WTC11 (cell line): ENCODE measurements at regions not wholly inside any gene's neighbourhood (a gene's known extent, or its start where the extent isn't known, plus 50 kb on each side); places are given as distances from the start of the nearest gene placed in this dataset.

Experiments
- ATAC-seq: fragments of 200-7000 bp; cut with Tn5 transposase; 2 replicates; pipeline ENCODE4 v1.10.0; 2021; ENCODE audit warnings: mild to moderate bottlenecking, moderate library complexity
- CTCF ChIA-PET: fragments of 300-600 bp; sonication (Branson Sonifier 250); formaldehyde crosslinking; loops from one replicate; lab custom pipeline; 2021; ENCODE audit warnings: antibody characterized with exemption; lab: Charles Lee
- POLR2A ChIA-PET: fragments of 350-600 bp; sonication (Branson Sonifier 250); formaldehyde crosslinking; loops from one replicate; lab custom pipeline; 2021; ENCODE audit warnings: antibody characterized with exemption; lab: Charles Lee
- DNase-seq: peaks from one replicate; pipeline ENCODE4 v3.0.0; 2021; ENCODE audit warnings: low spot score
- H3K27ac Mint-ChIP-seq: 2 replicates; pipeline ENCODE4 v1.8.0; 2021; ENCODE audit warnings: mixed read lengths
- H3K27me3 Mint-ChIP-seq: 2 replicates; pipeline ENCODE4 v1.8.0; 2021; ENCODE audit warnings: low read depth, mild to moderate bottlenecking, moderate library complexity, mixed read lengths
- H3K36me3 Mint-ChIP-seq: 2 replicates; pipeline ENCODE4 v1.8.0; 2021; ENCODE audit warnings: mixed read lengths
- H3K4me1 Mint-ChIP-seq: 2 replicates; pipeline ENCODE4 v1.8.0; 2022; ENCODE audit warnings: mixed read lengths
- H3K4me3 Mint-ChIP-seq: 2 replicates; pipeline ENCODE4 v1.8.0; 2021; ENCODE audit warnings: mild to moderate bottlenecking, moderate library complexity, mixed read lengths
- H3K9me3 Mint-ChIP-seq: 2 replicates; pipeline ENCODE4 v1.8.0; 2021; ENCODE audit warnings: mixed read lengths
- ATF1 ChIP-seq: sonication (generic); formaldehyde crosslinking; IDR thresholded peaks from 2 replicates; pipeline ENCODE4 v1.8.1; 2023; ENCODE audit warnings: mild to moderate bottlenecking, moderate library complexity, missing genetic modification reagents
- CBFB ChIP-seq: sonication (generic); formaldehyde crosslinking; IDR thresholded peaks from 2 replicates; pipeline ENCODE4 v1.8.1; 2022; ENCODE audit warnings: mild to moderate bottlenecking, low read depth, missing genetic modification reagents
- GABPB1 ChIP-seq: sonication (generic); formaldehyde crosslinking; IDR thresholded peaks from 2 replicates; pipeline ENCODE4 v1.8.1; 2023; ENCODE audit warnings: mild to moderate bottlenecking, missing genetic modification reagents
- GRHL2 ChIP-seq: fragments of 250-450 bp; sonication (Bioruptor Pico); IDR thresholded peaks from 2 replicates; pipeline ENCODE4 v1.8.0; 2022; ENCODE audit warnings: mild to moderate bottlenecking, moderate library complexity; ENCODE audit not compliant: insufficient replicate concordance, severe bottlenecking
- JAZF1 ChIP-seq: fragments of 250-450 bp; sonication (Bioruptor Pico); IDR thresholded peaks from 2 replicates; pipeline ENCODE4 v1.9.0; 2021; ENCODE audit warnings: moderate library complexity, mild to moderate bottlenecking, inconsistent platforms
- NFYB ChIP-seq: sonication (generic); formaldehyde crosslinking; conservative IDR thresholded peaks from 2 replicates; pipeline ENCODE4 v1.8.0; 2022; ENCODE audit warnings: low read depth, missing genetic modification reagents
- TP53 ChIP-seq: sonication (generic); formaldehyde crosslinking; IDR thresholded peaks from 2 replicates; pipeline ENCODE4 v1.8.1; 2023; ENCODE audit warnings: mild to moderate bottlenecking, missing genetic modification reagents
- ZBTB21 ChIP-seq: sonication (generic); formaldehyde crosslinking; IDR thresholded peaks from 2 replicates; pipeline ENCODE4 v1.8.1; 2023; ENCODE audit warnings: mild to moderate bottlenecking, missing genetic modification reagents, borderline replicate concordance
- ZNF138 ChIP-seq: sonication (generic); formaldehyde crosslinking; conservative IDR thresholded peaks from 2 replicates; pipeline ENCODE4 v1.8.1; 2022; ENCODE audit warnings: mild to moderate bottlenecking, moderate library complexity, missing genetic modification reagents
- ZNF416 ChIP-seq: fragments of 250-450 bp; sonication (Bioruptor Pico); IDR thresholded peaks from 2 replicates; pipeline ENCODE4 v1.9.0; 2021; ENCODE audit warnings: mild to moderate bottlenecking, inconsistent platforms
- TF ChIP-seq, protein P1 (sequence below): sonication (generic); formaldehyde crosslinking; IDR thresholded peaks from 2 replicates; pipeline ENCODE4 v1.8.1; 2023; ENCODE audit warnings: mild to moderate bottlenecking, missing genetic modification reagents, moderate library complexity
- TF ChIP-seq, protein P2 (sequence below): sonication (generic); formaldehyde crosslinking; IDR thresholded peaks from 2 replicates; pipeline ENCODE4 v1.8.1; 2023; ENCODE audit warnings: mild to moderate bottlenecking, missing genetic modification reagents
- TF ChIP-seq, protein P3 (sequence below): sonication (generic); formaldehyde crosslinking; IDR thresholded peaks from 2 replicates; pipeline ENCODE4 v1.8.0; 2023; ENCODE audit warnings: missing genetic modification reagents, mild to moderate bottlenecking, borderline replicate concordance
- TF ChIP-seq, protein P4 (sequence below): fragments of 250-450 bp; sonication (Bioruptor Pico); IDR thresholded peaks from 2 replicates; pipeline ENCODE4 v2.1.2; 2022; ENCODE audit warnings: mild to moderate bottlenecking, moderate library complexity
- TF ChIP-seq, protein P5 (sequence below): sonication (generic); formaldehyde crosslinking; IDR thresholded peaks from 2 replicates; pipeline ENCODE4 v1.8.1; 2022; ENCODE audit warnings: mild to moderate bottlenecking, moderate library complexity, missing genetic modification reagents

DNA sequence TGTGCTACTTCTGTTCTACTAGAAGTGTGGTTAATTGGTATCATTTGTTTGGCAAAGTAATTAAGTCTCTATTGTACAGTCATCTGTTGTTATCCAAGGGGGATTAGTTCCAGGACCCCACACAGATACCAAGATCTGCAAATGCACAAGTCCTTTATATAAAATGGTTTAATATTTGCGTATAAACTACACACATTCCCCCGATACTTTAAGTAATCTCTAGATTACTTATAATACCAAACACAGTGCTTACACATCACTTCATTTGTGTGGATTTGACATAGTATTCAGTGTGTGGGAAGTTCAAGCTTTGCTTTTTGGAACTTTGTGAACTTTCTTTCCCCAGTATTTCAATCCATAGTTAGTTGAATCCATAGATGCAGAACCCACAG is 50.5 kb upstream of the ABI3BP start:
- DNase-seq (no peak), ATAC-seq (no peak)
- Mint-ChIP-seq H3K27me3 (no peaks in the 10 kb centered on the region), H3K4me3 (no peak overlapping the region), H3K9me3 (peaks cover 13% of the 10 kb centered on the region), H3K4me1 (peaks cover 3% of the 10 kb centered on the region; the same call in 1 of the 2 replicates), H3K36me3 (no peaks in the 10 kb centered on the region), H3K27ac (no peak overlapping the region)
- ChIA-PET CTCF (no interaction called here), POLR2A (no interaction called here)
- TF ChIP-seq, protein P1, sequence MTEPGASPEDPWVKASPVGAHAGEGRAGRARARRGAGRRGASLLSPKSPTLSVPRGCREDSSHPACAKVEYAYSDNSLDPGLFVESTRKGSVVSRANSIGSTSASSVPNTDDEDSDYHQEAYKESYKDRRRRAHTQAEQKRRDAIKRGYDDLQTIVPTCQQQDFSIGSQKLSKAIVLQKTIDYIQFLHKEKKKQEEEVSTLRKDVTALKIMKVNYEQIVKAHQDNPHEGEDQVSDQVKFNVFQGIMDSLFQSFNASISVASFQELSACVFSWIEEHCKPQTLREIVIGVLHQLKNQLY = no peak
- TF ChIP-seq ATF1 (CRISPR knock-in tag) (no peak), ZBTB21 (no peak), NFYB (CRISPR knock-in tag) (no peak), GABPB1 (no peak), ZNF416 (CRISPR knock-in tag) (no peak), ZNF138 (CRISPR knock-in tag) (no peak), GRHL2 (no peak)
- TF ChIP-seq, protein P2, sequence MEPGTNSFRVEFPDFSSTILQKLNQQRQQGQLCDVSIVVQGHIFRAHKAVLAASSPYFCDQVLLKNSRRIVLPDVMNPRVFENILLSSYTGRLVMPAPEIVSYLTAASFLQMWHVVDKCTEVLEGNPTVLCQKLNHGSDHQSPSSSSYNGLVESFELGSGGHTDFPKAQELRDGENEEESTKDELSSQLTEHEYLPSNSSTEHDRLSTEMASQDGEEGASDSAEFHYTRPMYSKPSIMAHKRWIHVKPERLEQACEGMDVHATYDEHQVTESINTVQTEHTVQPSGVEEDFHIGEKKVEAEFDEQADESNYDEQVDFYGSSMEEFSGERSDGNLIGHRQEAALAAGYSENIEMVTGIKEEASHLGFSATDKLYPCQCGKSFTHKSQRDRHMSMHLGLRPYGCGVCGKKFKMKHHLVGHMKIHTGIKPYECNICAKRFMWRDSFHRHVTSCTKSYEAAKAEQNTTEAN (CRISPR knock-in tag) = no peak
- TF ChIP-seq, protein P3, sequence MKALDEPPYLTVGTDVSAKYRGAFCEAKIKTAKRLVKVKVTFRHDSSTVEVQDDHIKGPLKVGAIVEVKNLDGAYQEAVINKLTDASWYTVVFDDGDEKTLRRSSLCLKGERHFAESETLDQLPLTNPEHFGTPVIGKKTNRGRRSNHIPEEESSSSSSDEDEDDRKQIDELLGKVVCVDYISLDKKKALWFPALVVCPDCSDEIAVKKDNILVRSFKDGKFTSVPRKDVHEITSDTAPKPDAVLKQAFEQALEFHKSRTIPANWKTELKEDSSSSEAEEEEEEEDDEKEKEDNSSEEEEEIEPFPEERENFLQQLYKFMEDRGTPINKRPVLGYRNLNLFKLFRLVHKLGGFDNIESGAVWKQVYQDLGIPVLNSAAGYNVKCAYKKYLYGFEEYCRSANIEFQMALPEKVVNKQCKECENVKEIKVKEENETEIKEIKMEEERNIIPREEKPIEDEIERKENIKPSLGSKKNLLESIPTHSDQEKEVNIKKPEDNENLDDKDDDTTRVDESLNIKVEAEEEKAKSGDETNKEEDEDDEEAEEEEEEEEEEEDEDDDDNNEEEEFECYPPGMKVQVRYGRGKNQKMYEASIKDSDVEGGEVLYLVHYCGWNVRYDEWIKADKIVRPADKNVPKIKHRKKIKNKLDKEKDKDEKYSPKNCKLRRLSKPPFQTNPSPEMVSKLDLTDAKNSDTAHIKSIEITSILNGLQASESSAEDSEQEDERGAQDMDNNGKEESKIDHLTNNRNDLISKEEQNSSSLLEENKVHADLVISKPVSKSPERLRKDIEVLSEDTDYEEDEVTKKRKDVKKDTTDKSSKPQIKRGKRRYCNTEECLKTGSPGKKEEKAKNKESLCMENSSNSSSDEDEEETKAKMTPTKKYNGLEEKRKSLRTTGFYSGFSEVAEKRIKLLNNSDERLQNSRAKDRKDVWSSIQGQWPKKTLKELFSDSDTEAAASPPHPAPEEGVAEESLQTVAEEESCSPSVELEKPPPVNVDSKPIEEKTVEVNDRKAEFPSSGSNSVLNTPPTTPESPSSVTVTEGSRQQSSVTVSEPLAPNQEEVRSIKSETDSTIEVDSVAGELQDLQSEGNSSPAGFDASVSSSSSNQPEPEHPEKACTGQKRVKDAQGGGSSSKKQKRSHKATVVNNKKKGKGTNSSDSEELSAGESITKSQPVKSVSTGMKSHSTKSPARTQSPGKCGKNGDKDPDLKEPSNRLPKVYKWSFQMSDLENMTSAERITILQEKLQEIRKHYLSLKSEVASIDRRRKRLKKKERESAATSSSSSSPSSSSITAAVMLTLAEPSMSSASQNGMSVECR = no peak
- TF ChIP-seq, protein P4, sequence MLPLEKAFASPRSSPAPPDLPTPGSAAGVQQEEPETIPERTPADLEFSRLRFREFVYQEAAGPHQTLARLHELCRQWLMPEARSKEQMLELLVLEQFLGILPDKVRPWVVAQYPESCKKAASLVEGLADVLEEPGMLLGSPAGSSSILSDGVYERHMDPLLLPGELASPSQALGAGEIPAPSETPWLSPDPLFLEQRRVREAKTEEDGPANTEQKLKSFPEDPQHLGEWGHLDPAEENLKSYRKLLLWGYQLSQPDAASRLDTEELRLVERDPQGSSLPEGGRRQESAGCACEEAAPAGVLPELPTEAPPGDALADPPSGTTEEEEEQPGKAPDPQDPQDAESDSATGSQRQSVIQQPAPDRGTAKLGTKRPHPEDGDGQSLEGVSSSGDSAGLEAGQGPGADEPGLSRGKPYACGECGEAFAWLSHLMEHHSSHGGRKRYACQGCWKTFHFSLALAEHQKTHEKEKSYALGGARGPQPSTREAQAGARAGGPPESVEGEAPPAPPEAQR (CRISPR knock-in tag) = no peak
- TF ChIP-seq, protein P5, sequence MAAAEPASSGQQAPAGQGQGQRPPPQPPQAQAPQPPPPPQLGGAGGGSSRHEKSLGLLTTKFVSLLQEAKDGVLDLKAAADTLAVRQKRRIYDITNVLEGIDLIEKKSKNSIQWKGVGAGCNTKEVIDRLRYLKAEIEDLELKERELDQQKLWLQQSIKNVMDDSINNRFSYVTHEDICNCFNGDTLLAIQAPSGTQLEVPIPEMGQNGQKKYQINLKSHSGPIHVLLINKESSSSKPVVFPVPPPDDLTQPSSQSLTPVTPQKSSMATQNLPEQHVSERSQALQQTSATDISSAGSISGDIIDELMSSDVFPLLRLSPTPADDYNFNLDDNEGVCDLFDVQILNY (CRISPR knock-in tag) = no peak

DNA sequence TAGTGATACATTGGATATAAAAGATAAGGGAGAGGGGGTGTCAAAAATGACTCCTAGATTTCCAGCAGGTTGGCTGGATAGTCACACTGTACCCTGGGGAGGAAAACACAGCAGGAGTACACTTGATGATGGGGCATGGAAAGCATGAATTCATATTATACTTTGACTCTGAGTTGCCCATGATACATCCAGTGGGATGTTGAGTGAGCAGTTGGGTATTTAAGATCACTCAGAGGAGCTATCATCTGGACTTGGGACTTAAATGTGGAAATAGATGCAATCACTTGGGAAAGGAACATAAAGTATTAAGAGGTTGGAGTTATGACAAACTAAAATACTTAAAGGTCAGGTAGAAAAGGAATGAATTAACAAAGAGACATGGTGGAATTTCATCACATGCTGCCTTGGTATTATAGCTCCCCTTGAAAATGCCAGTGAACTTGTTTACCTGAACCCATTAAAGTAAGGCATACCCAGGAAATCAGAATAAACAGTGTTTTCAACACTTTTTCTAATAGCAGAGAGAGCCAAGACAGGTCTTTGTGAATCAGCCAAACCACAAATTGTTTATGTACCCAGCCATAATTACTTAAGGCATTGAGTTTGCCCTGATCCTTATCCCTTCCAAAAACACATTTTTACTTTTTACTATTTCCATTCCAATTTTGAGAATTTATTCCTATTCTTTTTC is 49.9 kb upstream of the ABI3BP start:
- H3K9me3 Mint-ChIP-seq = peaks cover 11% of the 10 kb centered on the region
- H3K4me3 Mint-ChIP-seq = no peak overlapping the region
- ATAC-seq = no peak
- TF ChIP-seq CBFB (CRISPR knock-in tag) = no peak
- no peak for TF ChIP-seq TP53 (CRISPR knock-in tag)
- TF ChIP-seq JAZF1 (CRISPR knock-in tag) = no peak
- no peak overlapping the region for H3K27ac Mint-ChIP-seq
- DNase-seq = no peak
- H3K4me1 Mint-ChIP-seq = peaks cover 6% of the 10 kb centered on the region
- H3K36me3 Mint-ChIP-seq = no peaks in the 10 kb centered on the region
- POLR2A ChIA-PET = interaction anchor here (0.8 kb wide), 1 partner anchor 18 kb away, joined by 4 read pairs; no protein-coding TSS in a partner anchor
- H3K27me3 Mint-ChIP-seq = no peaks in the 10 kb centered on the region
- CTCF ChIA-PET = interaction anchor here (1.0 to 1.5 kb wide), 2 partner anchors 27 to 223 kb away, joined by 3 to 5 read pairs; no protein-coding TSS in a partner anchor
